Esophagus muscularis mucosa (tissue), 4 donors: ENCODE measurements at regions not wholly inside any gene's neighbourhood (a gene's known extent, or its start where the extent isn't known, plus 50 kb on each side); places are given as distances from the start of the nearest gene placed in this dataset.

Source experiments
- DNase-seq: peaks from one replicate; pipeline ENCODE4 v3.0.0-alpha.2; 2017; ENCODE audit errors: extremely low spot score
- H3K27ac ChIP-seq, 4 donors: fragments of 200-600 bp; sonication (generic); replicated peaks in 1 of 4; 1 replicate in 3 of 4; 2 replicates in 1 of 4; pipeline ENCODE4 v1.5.1; 2016 to 2019; ENCODE audit warnings: mild to moderate bottlenecking in 1 of 4
- H3K27me3 ChIP-seq, 4 donors: fragments of 200-600 bp; sonication (generic); one replicate each; pipeline versions ENCODE4 v1.5.1 to v1.6.0; 2016 to 2019
- H3K36me3 ChIP-seq, 4 donors: fragments of 200-600 bp; sonication (generic); one replicate each; pipeline ENCODE4 v1.5.1; 2016 to 2019
- H3K4me1 ChIP-seq, 4 donors: fragments of 200-600 bp; sonication (generic); one replicate each; pipeline ENCODE4 v1.5.1; 2016 to 2019
- H3K4me3 ChIP-seq, 4 donors: fragments of 200-600 bp; sonication (generic); 1 replicate in 2 of 4; 2 replicates in 2 of 4; pipeline ENCODE4 v1.5.1; 2016 to 2019; ENCODE audit warnings: mild to moderate bottlenecking in 4 of 4, moderate library complexity in 1 of 4
- H3K9me3 ChIP-seq, 4 donors: fragments of 200-600 bp; sonication (generic); 1 replicate in 3 of 4; 2 replicates in 1 of 4; pipeline ENCODE4 v1.5.1; 2016 to 2019
- EP300 ChIP-seq: sonication (generic); formaldehyde crosslinking; IDR thresholded peaks from one replicate; pipeline ENCODE4 v1.6.1; 2017; ENCODE audit warnings: antibody characterized with exemption
- POLR2A ChIP-seq: fragments of 450-650 bp; IDR thresholded peaks from one replicate; pipeline ENCODE4 v1.6.1; 2017; ENCODE audit warnings: antibody characterized with exemption, moderate library complexity, mild to moderate bottlenecking, low read depth
- POLR2AphosphoS5 ChIP-seq, 2 donors: sonication (generic); formaldehyde crosslinking; IDR thresholded peaks; one replicate each; pipeline ENCODE4 v1.6.1; 2017; ENCODE audit warnings: antibody characterized with exemption in 2 of 2
- whole genome bisulfite sequencing: methylation state at CpG from one replicate; pipeline ENCODE4 v1.1.5; 2018; 5-methylcytosine and 5-hydroxymethylcytosine counted together
- intact Hi-C: fragments of 100-400 bp; cut with DNase I; formaldehyde crosslinking; loops from one replicate; pipeline ENCODE4 v1.15.1; 2023
- small RNA-seq, 3 donors: library from RNA; depleted of rRNA; stranded (forward); fragments of <200 nt; gene quantifications; one replicate each; pipeline ENCODE3, GENCODE V24; 2016
- TF ChIP-seq, protein P1 (sequence below), 3 experiments: fragments of 200-600 bp in 2 of 3; fragments of 450-650 bp in 1 of 3; sonication (generic) in 2 of 3; IDR thresholded peaks; one replicate each; pipeline ENCODE4 v1.5.1; 2017 to 2019; ENCODE audit warnings: antibody characterized with exemption in 3 of 3, mild to moderate bottlenecking in 2 of 3, moderate library complexity in 1 of 3

DNA sequence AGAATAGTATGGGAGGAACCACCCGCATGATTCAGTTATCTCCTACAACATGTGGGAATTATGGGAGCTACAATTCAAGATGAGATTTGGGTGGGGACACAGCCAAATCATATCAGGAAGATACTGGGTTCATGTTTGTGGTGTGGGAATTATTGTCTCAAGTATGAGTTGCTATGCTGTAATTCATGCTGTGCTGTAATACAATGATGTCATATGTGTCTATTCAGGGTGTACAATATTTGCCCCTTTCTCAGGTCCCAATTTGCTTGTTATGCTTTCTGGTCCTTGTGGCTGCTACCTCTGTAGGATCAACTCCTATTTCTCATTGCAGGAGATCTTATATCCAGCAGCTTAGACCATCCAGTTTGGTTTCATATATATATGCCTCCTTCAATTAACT is 52.2 kb upstream of the ARHGAP20 start:
- intact Hi-C loops = no loop called here
- TF ChIP-seq, protein P1, sequence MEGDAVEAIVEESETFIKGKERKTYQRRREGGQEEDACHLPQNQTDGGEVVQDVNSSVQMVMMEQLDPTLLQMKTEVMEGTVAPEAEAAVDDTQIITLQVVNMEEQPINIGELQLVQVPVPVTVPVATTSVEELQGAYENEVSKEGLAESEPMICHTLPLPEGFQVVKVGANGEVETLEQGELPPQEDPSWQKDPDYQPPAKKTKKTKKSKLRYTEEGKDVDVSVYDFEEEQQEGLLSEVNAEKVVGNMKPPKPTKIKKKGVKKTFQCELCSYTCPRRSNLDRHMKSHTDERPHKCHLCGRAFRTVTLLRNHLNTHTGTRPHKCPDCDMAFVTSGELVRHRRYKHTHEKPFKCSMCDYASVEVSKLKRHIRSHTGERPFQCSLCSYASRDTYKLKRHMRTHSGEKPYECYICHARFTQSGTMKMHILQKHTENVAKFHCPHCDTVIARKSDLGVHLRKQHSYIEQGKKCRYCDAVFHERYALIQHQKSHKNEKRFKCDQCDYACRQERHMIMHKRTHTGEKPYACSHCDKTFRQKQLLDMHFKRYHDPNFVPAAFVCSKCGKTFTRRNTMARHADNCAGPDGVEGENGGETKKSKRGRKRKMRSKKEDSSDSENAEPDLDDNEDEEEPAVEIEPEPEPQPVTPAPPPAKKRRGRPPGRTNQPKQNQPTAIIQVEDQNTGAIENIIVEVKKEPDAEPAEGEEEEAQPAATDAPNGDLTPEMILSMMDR (IDR thresholded peaks at IDR 0.05) = no peak
- no peak for TF ChIP-seq EP300
- no peak for DNase-seq
- Histone ChIP-seq H3K36me3 (no peaks in the 10 kb centered on the region), H3K4me1 (peaks cover 5 to 33% (median 31%) of the 10 kb centered on the region in 4 donors), H3K9me3 (no peaks in the 10 kb centered on the region), H3K27me3 (no peaks in the 10 kb centered on the region), H3K4me3 (no peak overlapping the region), H3K27ac (no peak overlapping the region)
- WGBS = 100% methylated on average over 1 of the region's 1 CpG

DNA sequence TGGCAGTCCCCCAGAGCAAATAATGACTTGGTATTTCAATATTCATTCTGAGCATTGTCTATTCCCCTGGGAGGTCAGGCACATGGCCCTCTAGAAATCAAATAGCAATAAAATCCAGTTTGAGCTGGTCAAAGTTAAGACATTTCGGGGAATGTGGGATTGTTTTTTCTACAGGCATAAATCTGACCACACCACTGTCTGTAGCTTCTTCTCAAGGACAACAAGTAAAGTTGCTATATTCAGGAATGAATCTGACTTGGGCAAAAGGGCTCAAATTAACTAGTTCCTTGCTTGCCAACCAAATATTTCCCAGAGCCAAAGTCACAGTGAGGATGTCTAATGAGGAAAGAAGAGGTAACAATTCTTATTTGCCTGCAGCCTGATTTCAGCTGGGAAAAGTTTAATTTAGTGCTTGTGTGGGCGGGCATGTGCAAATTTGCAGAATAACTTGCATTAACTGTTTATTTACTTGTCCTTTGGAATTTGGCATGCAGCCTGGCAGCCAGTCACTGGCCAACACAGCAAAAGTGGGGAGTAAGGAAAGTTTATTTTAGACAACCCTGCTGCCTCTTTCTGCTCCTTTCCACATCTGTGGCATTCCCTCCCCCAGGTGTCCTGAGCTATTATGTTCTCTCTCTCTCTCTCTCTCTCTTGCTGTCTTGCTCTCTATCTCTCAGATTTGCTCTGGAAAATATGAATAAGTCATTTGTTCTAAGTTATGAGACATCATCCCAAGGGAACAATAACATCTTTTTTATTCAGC is 51.2 kb upstream of the ARHGAP20 start:
- Histone ChIP-seq H3K36me3 (no peaks in the 10 kb centered on the region), H3K9me3 (no peaks in the 10 kb centered on the region), H3K4me1 (peaks cover 5 to 36% (median 32%) of the 10 kb centered on the region in 4 donors), H3K4me3 (no peak overlapping the region), H3K27me3 (no peaks in the 10 kb centered on the region), H3K27ac (peak overlapping the region in 1 of 4 donors; percentile 24)
- DNase-seq = no peak
- 62% methylated on average over 2 of the region's 2 CpGs for WGBS
- intact Hi-C loops = no loop called here
- TF ChIP-seq, protein P1 (IDR thresholded peaks at IDR 0.05) = no peak
- TF ChIP-seq POLR2A = no peak
- no peak for TF ChIP-seq POLR2AphosphoS5 (IDR thresholded peaks at IDR 0.05)
- TF ChIP-seq EP300 = no peak

DNA sequence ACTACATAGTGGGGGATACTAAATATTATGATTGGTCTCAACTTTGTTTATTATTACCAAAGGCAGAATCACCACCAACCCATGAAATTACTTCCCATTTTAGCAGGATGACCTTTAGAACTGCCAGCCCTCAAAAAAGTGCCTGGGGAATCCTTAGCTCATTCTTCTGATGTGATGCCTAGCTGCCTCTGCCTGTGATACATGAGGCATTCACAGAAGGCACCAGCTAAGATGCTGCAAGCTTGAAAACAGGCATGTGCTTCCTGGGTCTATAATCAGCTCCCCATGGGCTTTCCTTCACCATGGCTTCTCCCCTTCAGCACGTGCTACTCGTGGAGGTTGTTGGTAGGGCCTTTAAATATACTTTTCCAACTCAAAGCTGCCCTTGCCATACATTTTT is 50.4 kb upstream of the ARHGAP20 start:
- WGBS = 53% methylated on average over 2 of the region's 2 CpGs

More for the DNA sequence above, 50.4 kb upstream of the ARHGAP20 start:
- no peaks in the 10 kb centered on the region for H3K27me3 ChIP-seq
- H3K4me3 ChIP-seq = no peak overlapping the region
- H3K4me1 ChIP-seq = peaks cover 5 to 40% (median 33%) of the 10 kb centered on the region in 4 donors
- H3K27ac ChIP-seq = no peak overlapping the region
- intact Hi-C loops = no loop called here
- no peaks in the 10 kb centered on the region for H3K36me3 ChIP-seq
- H3K9me3 ChIP-seq = no peaks in the 10 kb centered on the region
- no peak for TF ChIP-seq POLR2AphosphoS5 (IDR thresholded peaks at IDR 0.05)
- no peak for TF ChIP-seq EP300
- no peak for TF ChIP-seq POLR2A
- TF ChIP-seq, protein P1 (IDR thresholded peaks at IDR 0.05) = no peak
- DNase-seq = no peak

Small RNAs in the stretch of these regions (small RNA-seq; reads per million reads assigned to genes)
- gene AP002963.1 = 0 reads per million in 3 donors
- gene RNA5SP350 = 0 reads per million in 3 donors
